Activated CD4-positive, alpha-beta T cell treated with anti-CD3 and anti-CD28 coated beads for 4 hours (primary cell): ENCODE measurements at regions not wholly inside any gene's neighbourhood (a gene's known extent, or its start where the extent isn't known, plus 50 kb on each side); places are given as distances from the start of the nearest gene placed in this dataset.
"Not testable (repeated sequence)": the region's sequence is repeated elsewhere in the genome, so short reads cannot be mapped to it uniquely, and the experiment has no call there.

Source experiments
- DNase-seq, 2 donors: peaks; one replicate each; pipeline ENCODE4 v3.0.0-alpha.2; 2020

DNA sequence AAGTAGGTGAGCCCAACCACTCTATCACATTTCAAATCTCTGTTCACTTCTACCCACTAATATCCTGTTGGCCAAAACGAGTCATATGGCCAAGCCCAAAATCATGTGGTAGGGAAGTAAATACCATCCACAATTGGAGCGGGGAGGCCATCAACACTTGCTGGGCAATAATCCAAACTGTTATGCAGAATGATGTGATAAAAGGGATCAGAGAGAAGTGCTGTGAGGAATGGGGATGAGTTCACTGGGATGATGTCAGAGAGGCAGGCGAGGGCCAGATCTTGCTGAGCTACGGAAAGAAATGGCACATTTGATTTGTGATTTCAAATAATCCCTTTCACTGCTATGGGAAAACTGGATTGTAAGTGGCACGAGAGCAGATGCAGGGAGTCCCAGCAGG is 188.4 kb downstream of the NPIPA8 start:
- not testable (repeated sequence) for DNase-seq

DNA sequence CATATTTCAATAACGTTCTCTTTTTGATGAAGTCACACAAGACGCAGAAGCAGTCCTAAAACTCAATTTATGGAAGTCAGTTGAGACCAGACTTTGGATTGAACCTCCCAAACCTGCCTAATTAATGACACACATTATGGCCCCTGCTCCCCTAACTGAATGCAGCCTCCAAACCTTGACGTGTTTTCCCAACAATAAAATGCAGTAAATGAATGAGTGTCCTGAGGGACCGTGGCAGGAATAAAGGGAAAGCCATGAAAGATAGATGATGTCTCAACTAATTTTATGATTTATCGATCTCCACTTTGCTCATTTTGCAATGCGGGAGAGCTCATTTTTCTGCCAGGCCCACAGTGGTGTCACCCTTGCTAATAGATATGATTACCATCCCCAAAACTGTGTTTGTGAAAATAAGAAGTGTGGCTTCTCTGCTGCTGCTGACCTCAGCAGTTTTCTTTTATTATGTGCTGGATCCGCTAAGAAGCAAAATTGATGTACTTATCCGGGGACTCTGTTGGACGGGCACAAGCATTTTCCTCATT is 189.9 kb downstream of the NPIPA8 start:
- DNase-seq, result not testable (repeated sequence)

DNA sequence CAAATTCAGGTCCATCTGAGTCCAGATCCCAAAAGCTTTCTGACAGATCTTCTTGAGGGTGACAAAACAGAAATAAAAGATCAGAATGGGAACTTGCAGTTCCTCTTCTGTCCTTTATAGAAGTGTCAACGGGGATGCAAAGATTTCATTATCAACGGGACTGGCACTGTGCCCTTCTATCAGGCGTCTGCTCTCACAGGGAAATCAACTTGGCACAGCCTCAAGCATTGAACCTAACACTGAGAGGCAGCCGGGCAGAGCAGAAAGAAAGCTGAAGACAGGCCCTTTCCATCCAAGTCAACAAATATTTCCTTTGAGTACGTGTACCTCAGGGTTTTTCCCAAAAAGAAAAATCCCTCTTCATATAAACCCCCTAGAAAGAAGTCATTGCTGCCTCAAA is 194.5 kb downstream of the NPIPA8 start:
- DNase-seq, result not testable (repeated sequence)

DNA sequence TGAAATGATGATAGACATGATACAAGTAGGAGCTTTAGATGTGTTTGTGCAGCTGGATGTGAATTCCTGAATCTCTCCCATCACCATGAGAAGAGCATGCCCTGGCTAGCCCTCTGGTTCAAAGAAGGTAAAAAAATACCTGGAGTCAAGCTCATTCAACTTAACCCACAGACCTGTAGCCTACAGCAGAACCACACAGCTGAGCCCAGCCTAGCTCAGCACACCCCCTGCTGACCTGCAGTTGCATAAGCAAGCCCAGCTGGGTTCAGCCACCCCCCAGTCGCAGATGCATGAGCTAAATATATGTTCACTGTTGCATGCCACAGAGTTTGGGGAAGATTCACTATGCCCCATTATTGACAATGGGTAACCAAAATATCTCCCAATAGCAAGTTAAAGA is 200.2 kb downstream of the NPIPA8 start:
- not testable (repeated sequence) for DNase-seq

DNA sequence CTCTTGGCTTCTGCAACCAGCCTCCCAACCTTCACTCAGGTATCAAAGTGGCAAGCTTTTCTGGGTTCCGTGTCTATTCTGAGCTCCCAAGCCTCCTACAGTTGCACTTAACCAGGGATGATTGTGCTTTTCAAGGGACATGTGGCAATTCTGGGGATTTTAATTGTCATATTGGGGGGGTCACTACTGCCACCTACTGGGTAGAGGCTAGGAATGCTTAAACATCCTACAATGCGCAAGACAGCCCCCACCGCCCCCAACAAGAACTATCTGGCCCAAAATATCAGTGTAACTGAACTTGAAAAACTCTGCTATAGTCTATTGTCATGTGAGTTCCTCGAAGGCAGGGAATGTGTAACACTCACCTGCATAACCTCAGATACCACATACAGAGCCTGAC is 201.5 kb downstream of the NPIPA8 start:
- DNase-seq, result not testable (repeated sequence)

DNA sequence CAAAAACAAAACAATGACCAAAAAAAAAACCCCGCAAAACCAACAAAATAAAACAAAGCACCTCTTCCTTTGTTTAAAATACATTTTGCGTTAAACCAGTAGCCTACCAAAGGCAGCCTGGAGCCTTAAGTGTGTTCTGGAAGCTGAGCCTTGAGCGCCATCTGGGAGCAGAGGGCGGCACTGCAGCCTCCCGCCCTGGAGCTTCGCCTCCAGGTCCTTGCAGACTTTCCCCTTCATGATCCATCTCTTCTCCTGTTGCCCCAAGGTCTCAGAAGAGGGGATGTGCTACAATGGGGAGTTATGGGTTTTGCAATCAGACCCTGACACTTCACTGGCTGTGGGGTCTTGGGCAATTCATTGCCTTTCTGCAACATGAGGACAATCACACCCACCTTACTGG is 204.9 kb downstream of the NPIPA8 start:
- DNase-seq, result not testable (repeated sequence)

DNA sequence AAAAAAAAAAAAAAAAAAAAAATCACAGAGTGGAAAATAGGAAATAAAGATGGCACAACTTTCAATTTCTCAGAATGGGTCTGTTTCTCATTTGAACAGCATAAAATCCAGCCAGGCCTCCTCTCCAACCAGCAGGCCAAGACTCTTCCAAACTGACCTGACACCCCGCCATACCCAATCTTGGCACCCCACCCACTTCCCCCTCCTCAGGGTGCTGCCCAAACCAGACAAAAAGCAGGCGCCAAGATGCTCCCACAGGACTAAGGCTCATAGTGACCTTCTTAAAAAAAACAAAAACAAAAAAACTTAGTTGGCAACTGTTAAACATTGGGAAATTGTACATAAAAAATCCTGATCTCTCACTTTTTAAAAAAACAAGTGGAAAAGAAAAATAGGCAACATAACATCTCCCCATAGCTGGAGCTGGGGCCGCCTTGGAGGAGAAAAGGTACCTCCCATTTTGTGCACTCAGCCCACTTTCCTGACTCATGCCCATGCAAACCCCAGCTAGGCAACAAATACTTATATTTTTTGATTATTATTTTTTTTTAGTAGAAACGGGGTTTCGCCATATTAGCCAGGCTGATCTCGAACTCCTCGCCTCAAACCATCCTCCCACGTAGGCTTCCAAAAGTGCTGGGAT is 205.9 kb downstream of the NPIPA8 start:
- not testable (repeated sequence) for DNase-seq

DNA sequence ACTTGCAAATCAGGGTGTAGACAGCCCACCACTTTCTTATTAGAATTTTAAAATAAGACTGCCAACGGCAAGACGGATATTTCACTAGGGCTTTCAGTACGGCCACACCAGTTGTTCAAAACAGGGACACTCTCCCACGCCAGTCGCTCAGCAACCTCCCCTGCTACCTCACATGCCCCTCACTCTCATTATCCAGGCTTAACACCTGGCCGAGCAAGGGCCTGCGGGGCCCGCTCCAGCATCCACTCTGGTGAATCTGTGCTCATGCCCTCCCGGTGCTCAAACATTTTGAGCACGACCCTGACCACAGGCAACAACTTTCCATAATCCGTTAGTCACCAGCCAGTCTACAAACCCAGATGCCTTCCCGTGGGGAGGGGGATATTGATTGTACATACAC is 209.5 kb downstream of the NPIPA8 start:
- DNase-seq, result not testable (repeated sequence)

DNA sequence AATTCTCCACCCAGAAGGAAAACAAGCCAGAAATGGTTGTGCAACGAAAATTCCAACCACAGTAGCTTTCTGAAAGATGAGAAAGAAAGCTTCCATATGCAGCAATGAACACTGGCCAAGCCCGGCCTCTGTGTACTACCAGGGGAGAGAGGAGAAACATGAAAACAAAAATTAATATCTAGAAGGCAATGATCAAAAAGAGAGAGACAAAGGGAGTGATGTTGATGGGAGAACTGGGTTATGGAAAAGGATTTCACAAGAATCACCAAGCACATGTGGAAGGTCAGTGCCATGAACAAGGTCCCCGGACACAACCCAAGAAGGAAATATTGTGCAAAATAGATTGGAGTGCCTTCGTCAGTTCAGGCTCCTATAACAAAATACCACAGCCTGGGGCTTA is 217.4 kb downstream of the NPIPA8 start:
- DNase-seq, result not testable (repeated sequence)

DNA sequence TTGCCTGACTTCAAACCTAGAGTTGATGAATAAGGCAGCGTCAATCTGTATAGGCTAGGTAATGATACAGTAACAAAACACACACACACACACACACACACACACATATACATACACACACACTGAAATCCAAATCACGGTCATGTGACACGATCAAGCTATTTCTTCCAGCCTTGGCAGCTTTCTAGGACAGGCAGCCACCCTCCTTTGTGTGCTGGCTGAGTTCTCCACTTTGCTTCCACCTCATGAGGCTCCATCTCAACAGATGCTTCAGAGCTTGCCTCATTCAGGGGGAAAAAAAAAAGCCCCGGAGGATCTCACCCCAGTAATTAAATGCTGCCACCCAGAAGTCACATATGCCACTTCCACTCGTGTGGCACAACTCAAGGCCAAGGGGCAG is 217.9 kb downstream of the NPIPA8 start:
- DNase-seq, result not testable (repeated sequence)

DNA sequence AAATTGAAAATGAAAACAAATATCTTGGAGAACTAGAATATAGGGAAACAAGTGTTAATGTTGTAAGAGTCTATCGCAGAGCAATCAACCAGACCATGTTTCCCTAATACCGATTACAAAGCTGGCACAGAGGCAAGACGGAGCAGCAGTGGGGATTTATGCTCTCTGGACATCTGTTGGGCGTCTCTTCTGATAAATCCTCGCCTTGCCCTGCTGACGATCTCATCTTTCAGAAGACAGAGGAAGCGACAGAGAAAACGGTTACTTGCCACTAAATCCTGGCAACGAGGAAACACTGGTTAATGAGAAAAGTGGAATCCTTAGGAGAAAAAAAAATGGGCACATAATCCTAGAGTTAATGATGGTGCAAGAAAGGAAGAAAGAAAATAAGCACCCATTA is 218.5 kb downstream of the NPIPA8 start:
- DNase-seq, result not testable (repeated sequence)

DNA sequence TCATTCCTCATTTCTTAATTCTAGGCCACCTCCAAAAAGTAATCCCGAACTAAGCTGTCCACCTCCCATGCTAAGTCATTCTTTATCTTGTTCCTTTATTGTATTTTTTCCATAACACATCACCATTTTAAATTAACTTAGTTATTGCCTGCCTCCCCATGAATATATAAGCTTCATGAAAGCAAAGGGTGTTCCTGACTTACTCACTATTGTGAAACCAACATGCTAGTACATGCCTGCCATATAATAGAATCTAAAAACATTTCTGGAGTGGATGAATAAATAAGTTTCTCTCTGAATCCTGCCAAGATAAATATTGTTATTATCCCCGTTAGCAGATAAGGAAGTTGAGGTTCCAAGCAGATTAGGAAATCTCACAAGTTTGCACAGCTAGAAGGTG is 232.1 kb downstream of the NPIPA8 start:
- not testable (repeated sequence) for DNase-seq

DNA sequence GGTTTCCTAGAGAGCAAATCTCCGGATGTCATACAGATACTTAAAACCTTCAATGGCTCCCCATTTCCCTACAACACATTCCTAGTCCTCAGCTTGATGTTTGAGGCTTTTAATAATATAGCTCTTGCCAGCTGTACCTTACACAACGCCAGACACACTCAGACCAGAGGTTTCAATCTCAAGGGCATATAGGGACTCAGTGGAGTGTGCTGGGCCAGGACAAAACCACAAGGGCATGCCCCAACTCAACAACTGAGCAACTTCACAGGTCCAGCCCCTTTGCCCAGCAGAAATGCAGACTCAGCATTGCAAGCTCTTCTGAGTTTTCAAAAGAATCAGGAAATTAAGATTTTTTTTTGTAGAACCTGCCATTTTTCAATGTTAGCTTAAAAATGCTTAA is 235.5 kb downstream of the NPIPA8 start:
- DNase-seq, result not testable (repeated sequence)

DNA sequence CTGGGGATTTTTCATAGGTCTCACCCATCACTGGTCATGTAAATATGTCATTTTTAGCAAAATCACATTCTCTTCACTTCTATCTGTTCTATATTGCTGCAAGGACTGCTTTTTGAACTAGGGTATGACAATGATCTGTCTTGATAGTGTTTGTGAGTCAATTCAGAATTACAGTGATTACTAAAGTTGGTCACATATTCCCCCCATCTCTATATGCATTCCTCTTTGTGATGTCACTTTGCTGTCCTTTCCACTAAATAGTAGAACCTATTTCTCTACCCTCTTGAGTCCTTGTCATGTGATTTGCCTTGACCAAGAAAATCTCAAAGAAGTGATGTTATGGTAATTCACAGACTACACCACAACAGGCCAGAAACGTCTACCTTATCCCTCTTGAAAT is 243.9 kb downstream of the NPIPA8 start:
- not testable (repeated sequence) for DNase-seq

DNA sequence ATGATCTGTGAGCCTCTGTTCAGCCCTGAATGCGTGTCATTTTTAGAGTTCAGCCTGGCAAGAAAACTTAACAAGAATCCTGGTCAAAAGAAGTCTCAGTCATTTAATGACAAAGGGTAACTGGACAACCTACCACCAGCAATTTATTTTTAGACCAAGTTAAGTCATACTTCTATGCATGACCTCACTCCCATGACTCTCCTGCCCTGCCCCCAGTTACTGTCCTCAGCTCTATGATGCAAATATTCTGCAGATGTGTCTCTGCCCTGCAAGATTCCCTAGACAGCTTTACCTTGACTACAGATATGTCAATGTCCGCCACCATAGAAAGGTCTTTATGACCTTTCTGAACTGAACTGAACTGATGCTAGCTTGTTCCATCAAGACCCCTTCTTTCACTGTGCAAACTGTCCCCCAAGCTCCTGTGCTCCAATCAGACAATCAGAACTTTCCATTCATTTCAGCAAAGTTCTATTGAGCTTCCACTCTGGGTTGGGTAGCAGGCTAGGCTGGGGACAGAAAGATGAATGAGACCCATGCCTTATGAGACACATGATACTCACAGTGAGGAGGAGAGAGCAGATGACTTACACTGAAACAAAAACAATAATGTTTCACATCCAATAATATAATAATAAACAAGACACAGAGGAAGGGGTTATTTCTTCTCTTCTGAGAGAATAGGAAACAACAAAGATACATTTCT is 255.7 kb downstream of the NPIPA8 start:
- DNase-seq, result not testable (repeated sequence)

DNA sequence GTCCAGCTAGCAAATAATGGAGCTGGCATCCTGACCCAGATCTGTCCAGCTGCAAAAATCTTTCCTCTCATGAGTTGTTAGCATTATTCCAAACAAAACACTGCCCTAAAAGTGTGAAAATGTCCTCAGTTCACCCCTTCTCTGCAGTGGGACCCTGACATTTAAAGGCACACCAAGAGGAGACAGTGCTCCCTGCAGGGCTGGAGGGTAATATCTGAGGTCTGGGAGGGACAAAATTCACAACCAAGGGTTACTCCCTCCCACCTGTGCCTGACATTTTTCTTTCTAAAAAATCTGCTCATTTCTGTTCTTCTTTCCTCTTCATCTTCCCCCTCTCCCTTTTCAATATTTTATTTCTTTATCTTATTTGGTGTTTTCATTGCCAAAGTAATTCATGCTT is 258.6 kb downstream of the NPIPA8 start:
- not testable (repeated sequence) for DNase-seq

DNA sequence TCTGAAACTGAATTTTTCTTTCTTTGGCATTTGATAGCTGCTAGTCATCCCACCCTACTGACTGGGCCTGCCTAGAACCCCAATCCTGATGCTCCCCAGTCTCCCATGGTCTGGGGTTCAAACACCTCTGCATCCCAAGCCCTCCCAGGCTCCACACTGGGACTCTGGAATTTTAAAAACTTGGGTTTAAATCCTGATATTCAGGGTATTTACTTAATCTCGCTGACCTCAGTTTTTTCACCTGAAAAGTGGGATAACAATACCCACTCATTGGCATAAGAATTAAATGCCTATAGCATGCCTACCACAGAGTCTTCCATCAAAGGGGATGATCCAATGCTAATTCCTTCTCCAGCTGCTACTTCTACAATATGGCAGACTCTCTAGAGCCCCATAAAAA is 264.4 kb downstream of the NPIPA8 start:
- no peak for DNase-seq

DNA sequence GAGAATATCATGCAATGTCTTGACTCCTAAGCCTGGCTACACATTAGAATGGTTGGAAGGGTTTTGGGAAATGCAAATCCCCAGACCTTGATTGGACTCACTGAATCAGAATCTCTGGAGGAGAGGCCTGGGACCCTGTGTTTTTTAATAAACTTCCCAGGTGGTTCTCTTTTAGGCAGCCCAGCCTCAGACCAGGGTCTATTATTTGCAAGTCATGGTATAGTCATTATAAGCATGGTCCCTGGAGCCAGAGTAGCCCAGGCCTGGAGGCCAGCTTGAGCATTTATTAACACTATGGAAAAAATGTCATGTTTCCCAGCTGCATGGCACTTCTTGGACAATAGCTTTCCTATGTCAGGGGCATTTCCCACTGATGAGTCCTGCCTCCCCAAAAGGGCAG is 266.9 kb downstream of the NPIPA8 start:
- no peak for DNase-seq

DNA sequence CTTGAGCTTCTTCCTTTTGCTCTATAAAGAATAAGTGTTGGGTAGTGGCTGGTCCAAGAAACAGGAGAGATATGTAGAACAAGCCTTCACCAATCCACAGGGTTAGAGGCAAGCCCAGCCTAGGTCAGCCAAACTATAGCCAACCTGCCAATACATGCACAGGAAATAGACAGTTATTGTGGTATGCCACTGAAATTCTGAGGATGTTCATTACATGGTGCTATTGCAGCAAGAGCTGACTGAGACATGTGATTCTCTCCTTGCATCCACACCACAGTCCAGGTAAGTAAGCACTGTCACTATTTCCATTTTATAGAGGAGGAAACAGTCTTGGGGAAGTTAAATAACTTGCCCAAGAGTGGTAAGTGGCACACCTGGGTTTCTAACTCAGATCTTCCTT is 268.1 kb downstream of the NPIPA8 start:
- no peak for DNase-seq

DNA sequence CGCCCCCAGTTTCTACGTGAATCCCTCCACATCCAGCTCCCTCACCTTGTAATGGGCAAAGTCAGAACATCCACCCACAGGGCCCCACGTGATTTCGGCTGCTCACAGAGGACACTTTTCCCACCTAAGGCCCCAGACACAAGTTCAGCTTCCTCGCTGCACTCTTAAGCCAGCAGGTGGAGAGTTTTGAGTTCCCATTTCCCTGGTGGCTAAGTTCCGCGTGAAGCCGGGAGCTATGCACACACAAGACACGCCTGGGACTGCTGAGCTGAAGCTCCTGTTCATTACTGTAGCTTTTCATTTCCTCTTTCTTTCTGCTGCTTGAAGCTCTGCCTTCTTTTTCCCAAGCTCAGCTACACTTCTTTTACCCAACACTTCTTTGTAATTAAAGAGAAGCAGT is 273.8 kb downstream of the NPIPA8 start:
- no peak for DNase-seq

DNA sequence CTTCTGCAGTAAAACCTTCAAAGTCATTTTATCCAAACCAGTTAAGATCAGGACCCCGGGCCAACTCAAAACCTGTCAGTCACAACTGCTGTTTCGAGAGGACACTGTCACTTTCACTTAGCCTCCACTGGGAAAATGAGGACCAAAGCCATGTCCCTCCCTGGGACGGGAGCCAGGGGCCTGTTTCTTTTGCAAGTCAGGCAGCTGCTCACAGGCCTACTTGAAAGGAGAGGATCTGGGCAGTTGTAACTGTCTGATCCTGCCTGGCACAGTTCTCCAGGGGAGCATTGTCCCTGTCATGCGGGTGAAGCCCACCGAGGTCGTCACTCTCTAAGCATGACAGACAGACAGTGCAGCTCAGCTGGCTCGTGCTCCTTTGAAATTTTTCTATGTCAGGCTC is 276.2 kb downstream of the NPIPA8 start:
- DNase-seq, result no peak

DNA sequence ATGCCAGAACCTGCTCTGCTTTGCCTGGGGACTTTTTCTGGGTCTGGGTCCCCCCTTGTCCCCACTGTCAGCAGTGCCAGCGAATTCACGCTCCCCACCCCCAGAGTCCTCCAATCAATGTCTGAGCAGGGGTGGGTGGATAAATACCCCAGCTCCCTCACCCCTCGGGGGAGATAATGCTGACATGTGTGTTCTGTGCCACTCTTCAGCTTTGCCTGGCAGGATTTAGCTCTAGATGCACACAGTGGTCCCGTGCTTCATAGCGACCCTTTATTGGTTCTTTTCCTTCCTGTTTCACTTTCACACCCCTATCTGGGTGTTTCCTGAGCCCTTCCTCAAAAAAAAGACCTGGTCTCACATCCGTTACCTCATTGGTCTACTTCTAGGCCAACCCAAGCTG is 277.0 kb downstream of the NPIPA8 start:
- no peak for DNase-seq

DNA sequence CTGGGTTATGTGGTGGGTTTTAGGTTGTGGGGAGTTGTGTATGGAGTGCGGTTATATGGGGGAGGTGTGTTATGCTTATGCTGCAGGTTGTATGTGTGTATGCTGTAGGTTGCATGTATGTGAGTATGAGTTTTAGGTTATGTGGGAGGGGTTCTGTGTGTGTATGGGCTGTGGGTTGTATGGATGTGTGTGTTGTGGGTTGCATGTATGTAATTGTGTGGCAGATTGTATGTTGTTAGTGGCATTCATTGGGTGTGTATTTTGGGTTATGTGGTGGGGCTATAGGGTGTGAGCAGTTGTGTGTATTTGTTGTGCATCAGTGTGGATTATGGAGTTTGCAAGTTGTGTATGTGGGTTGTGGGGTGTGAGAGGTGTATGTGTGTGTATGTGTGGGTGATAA is 277.4 kb downstream of the NPIPA8 start:
- DNase-seq, result no peak

DNA sequence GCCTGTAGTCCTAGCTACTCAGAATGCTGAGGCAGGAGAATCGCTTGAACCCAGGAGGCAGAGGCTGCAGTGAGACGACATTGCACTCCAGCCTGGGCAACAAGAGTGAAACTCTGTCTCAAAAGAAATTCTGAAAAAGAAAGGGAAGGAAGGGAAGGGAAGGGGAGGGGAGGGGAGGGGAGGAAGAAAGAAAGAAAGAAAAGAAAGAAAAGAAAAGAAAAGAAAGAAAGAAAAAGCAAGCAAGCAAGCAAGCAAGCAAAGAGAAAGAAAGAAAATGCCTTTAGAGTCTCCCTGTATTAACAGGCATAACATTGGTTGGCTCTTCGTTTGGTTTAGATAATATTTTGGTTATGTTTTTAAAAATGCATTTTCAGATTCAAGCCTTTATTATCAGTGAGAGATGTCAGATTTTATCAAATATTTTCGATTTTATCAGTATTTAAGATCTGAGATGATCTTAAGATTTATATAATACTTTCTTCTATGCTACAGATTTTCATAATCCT is 281.1 kb downstream of the NPIPA8 start:
- no peak for DNase-seq
